Transverse colon (tissue), 3 donors: ENCODE measurements at regions not wholly inside any gene's neighbourhood (a gene's known extent, or its start where the extent isn't known, plus 50 kb on each side); places are given as distances from the start of the nearest gene placed in this dataset.

Source experiments
- POLR2A ChIP-seq: fragments of 450-650 bp; IDR thresholded peaks from one replicate; pipeline ENCODE4 v1.6.1; 2016; ENCODE audit warnings: antibody characterized with exemption, mild to moderate bottlenecking, moderate library complexity
- TF ChIP-seq, protein P1 (sequence below), 5 experiments: fragments of 200-600 bp in 3 of 5; fragments of 450-650 bp in 2 of 5; sonication (generic) in 3 of 5; IDR thresholded peaks; 1 replicate in 2 of 5; 2 replicates in 3 of 5; pipeline ENCODE4 v1.5.1; 2016 to 2017; ENCODE audit warnings: antibody characterized with exemption in 5 of 5, inconsistent platforms in 3 of 5, mild to moderate bottlenecking in 2 of 5, moderate library complexity in 1 of 5

DNA sequence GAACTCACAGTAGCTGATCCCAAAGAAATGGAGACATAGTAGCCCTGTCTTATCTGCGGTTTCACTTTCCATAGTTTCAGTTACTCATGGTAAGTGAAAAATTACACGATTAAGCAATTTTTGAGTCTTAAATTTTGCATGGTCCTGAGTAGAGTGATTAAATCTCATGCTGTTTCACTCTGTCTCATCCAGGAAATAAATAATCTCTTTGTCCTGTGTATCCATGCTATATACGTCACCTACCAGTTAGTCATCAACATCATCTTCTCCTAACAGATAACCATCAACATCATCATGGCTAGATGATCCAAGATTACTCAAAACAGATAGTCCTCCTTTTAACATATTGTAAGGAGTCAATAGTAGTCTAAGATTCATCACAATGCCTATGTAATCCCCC is 1589.3 kb downstream of the BRINP3 start:
- TF ChIP-seq, protein P1, sequence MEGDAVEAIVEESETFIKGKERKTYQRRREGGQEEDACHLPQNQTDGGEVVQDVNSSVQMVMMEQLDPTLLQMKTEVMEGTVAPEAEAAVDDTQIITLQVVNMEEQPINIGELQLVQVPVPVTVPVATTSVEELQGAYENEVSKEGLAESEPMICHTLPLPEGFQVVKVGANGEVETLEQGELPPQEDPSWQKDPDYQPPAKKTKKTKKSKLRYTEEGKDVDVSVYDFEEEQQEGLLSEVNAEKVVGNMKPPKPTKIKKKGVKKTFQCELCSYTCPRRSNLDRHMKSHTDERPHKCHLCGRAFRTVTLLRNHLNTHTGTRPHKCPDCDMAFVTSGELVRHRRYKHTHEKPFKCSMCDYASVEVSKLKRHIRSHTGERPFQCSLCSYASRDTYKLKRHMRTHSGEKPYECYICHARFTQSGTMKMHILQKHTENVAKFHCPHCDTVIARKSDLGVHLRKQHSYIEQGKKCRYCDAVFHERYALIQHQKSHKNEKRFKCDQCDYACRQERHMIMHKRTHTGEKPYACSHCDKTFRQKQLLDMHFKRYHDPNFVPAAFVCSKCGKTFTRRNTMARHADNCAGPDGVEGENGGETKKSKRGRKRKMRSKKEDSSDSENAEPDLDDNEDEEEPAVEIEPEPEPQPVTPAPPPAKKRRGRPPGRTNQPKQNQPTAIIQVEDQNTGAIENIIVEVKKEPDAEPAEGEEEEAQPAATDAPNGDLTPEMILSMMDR (IDR thresholded peaks at IDR 0.05): no peak
- TF ChIP-seq POLR2A: no peak
